Effector memory CD8-positive, alpha-beta T cell (primary cell): ENCODE measurements at regions not wholly inside any gene's neighbourhood (a gene's known extent, or its start where the extent isn't known, plus 50 kb on each side); places are given as distances from the start of the nearest gene placed in this dataset.

ENCODE experiments used
- ATAC-seq: fragments of 150-1000 bp; cut with Tn5 transposase; replicated peaks from 2 replicates; pipeline ENCODE4 v1.10.0; 2021; ENCODE audit warnings: mild to moderate bottlenecking, moderate library complexity
- DNase-seq, 3 experiments: peaks; one replicate each; pipeline ENCODE4 v3.0.0; 2021
- H3K27ac Mint-ChIP-seq, 2 donors: one replicate each; pipeline ENCODE4 v1.8.0; 2022; ENCODE audit warnings: mild to moderate bottlenecking in 2 of 2, mixed read lengths in 2 of 2, moderate library complexity in 2 of 2
- H3K27me3 Mint-ChIP-seq, 2 donors: one replicate each; pipeline ENCODE4 v1.8.0; 2022; ENCODE audit warnings: mixed read lengths in 2 of 2
- H3K36me3 Mint-ChIP-seq: one replicate; pipeline ENCODE4 v1.8.0; 2022; ENCODE audit warnings: mild to moderate bottlenecking, moderate library complexity, mixed read lengths; ENCODE audit not compliant: insufficient read depth
- H3K4me1 Mint-ChIP-seq, 2 donors: one replicate each; pipeline ENCODE4 v1.8.0; 2022; ENCODE audit warnings: low read depth in 2 of 2, mixed read lengths in 2 of 2
- H3K4me3 Mint-ChIP-seq, 2 donors: one replicate each; pipeline ENCODE4 v1.8.0; 2022; ENCODE audit warnings: mild to moderate bottlenecking in 2 of 2, mixed read lengths in 2 of 2, moderate library complexity in 2 of 2
- H3K9me3 Mint-ChIP-seq, 2 donors: one replicate each; pipeline ENCODE4 v1.8.0; 2022; ENCODE audit warnings: mixed read lengths in 2 of 2

- Mint-ChIP-seq H3K27ac (no peak overlapping the region), H3K27me3 (peaks cover 21 to 29% of the 10 kb centered on the region in 2 donors), H3K9me3 (peaks cover 0 to 3% of the 10 kb centered on the region in 2 donors)
These were observed 88.0 kb upstream of the IQSEC1 start for GRCh38 chr3:13161021-13161759.

GRCh38 chr3:13160619-13161018 lies 87.4 kb upstream of the IQSEC1 start:
- Mint-ChIP-seq H3K4me1 (peaks cover 0 to 6% of the 10 kb centered on the region in 2 donors), H3K27ac (no peak overlapping the region), H3K36me3 (no peaks in the 10 kb centered on the region), H3K9me3 (peaks cover 0 to 4% of the 10 kb centered on the region in 2 donors), H3K27me3 (peaks cover 21 to 29% of the 10 kb centered on the region in 2 donors), H3K4me3 (no peak overlapping the region)
- no peak for ATAC-seq
- DNase-seq, result no peak

More at GRCh38 chr3:13161021-13161759, 88.0 kb upstream of the IQSEC1 start:
- ATAC-seq (no peak), DNase-seq (no peak)
- Mint-ChIP-seq H3K4me3 (no peak overlapping the region), H3K36me3 (no peaks in the 10 kb centered on the region), H3K4me1 (peaks cover 0 to 6% of the 10 kb centered on the region in 2 donors)

DNA sequence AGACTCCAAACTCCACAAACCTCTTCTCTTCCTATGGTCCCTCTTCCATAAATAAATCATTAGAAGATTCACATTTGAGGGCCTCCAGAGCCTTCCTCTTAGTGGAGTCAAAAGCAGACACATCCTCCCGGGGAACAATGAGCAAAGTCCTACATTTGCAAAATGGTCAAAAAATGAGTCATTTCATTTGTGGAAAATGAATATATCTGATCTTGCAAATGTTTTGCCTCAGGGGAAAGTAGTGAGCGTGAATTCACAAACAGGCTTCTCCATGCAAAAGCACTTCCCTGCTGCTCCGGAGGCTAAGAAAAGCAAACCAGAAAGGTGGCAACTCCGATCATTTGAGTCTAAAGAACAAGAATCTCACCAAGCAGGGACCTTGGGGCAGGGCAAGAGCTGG lies 86.7 kb upstream of the IQSEC1 start:
- Mint-ChIP-seq H3K27me3 (peaks cover 21 to 29% of the 10 kb centered on the region in 2 donors), H3K4me3 (no peak overlapping the region), H3K4me1 (peaks cover 0 to 3% of the 10 kb centered on the region in 2 donors), H3K36me3 (no peaks in the 10 kb centered on the region), H3K27ac (no peak overlapping the region), H3K9me3 (peaks cover 0 to 7% of the 10 kb centered on the region in 2 donors)
- ATAC-seq (no peak), DNase-seq (no peak)

GRCh38 chr3:13158871-13159270 lies 85.6 kb upstream of the IQSEC1 start:
- H3K27ac Mint-ChIP-seq, result no peak overlapping the region
- DNase-seq, result no peak
- peaks cover 22 to 29% of the 10 kb centered on the region in 2 donors for H3K27me3 Mint-ChIP-seq
- no peak overlapping the region for H3K4me3 Mint-ChIP-seq
- ATAC-seq, result no peak
- H3K36me3 Mint-ChIP-seq, result no peaks in the 10 kb centered on the region
- H3K4me1 Mint-ChIP-seq, result peaks cover 0 to 3% of the 10 kb centered on the region in 2 donors
- peaks cover 0 to 7% of the 10 kb centered on the region in 2 donors for H3K9me3 Mint-ChIP-seq

GRCh38 chr3:13158408-13158807 lies 85.2 kb upstream of the IQSEC1 start:
- H3K27ac Mint-ChIP-seq, result no peak overlapping the region
- DNase-seq (no peak), ATAC-seq (no peak)
- peaks cover 0 to 2% of the 10 kb centered on the region in 2 donors for H3K4me1 Mint-ChIP-seq
- H3K4me3 Mint-ChIP-seq, result no peak overlapping the region
- peaks cover 0 to 7% of the 10 kb centered on the region in 2 donors for H3K9me3 Mint-ChIP-seq
- peaks cover 24 to 33% of the 10 kb centered on the region in 2 donors for H3K27me3 Mint-ChIP-seq
- H3K36me3 Mint-ChIP-seq, result no peaks in the 10 kb centered on the region

DNA sequence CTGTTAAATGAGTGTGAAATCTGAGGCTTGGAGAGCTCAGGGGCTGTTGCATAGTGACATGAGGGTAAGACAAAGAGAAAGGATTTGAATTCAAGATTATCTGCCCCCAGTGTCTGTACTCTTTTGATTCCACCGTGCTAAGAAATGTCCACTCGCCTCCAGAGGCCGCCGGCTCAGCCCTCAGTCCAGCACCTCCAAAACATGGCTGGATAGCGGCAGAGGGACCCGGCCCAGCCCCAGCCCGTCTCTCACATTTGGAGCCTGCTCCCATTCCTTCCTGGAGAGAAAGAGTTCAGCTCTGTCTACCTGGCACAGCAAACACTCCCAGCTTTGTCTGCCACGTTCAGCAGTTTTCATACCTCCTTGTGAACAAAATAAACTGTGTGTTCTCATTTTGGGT lies 84.8 kb upstream of the IQSEC1 start:
- Mint-ChIP-seq H3K4me3 (no peak overlapping the region), H3K36me3 (no peaks in the 10 kb centered on the region), H3K27me3 (peaks cover 22 to 29% of the 10 kb centered on the region in 2 donors), H3K27ac (no peak overlapping the region), H3K9me3 (peaks cover 0 to 7% of the 10 kb centered on the region in 2 donors), H3K4me1 (no peaks in the 10 kb centered on the region)
- no peak for DNase-seq
- ATAC-seq, result no peak

GRCh38 chr3:13152826-13153710 lies 79.8 kb upstream of the IQSEC1 start:
- peaks cover 9 to 10% of the 10 kb centered on the region in 2 donors for H3K27me3 Mint-ChIP-seq
- H3K27ac Mint-ChIP-seq, result no peak overlapping the region
- H3K36me3 Mint-ChIP-seq, result peaks cover 2% of the 10 kb centered on the region
- peaks cover 0 to 7% of the 10 kb centered on the region in 2 donors for H3K9me3 Mint-ChIP-seq
- no peak overlapping the region for H3K4me3 Mint-ChIP-seq
- DNase-seq, result no peak
- no peak for ATAC-seq
- peaks cover 6% of the 10 kb centered on the region in 2 donors for H3K4me1 Mint-ChIP-seq

DNA sequence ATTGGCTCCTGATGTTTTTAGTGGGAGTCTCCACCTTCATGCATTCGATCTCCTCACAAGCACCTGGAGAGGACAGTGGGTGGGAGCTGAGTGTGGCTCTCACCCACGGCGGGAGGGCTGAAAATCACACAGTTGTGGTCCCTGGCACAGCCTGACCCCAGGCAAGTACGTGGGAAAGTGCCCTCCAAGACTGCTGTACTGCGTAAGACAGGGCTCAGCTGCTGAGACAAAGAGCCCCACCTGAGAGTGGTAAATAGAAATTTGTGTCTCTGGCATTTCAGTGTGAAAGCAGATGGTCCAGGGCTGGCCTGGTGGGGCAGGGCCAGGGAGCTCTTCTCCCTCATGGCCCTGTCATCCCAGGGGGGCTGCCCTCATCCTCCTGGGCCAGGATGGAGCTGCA lies 77.4 kb upstream of the IQSEC1 start:
- Mint-ChIP-seq H3K36me3 (peaks cover 2% of the 10 kb centered on the region), H3K27me3 (peaks cover 5 to 9% of the 10 kb centered on the region in 2 donors), H3K4me3 (no peak overlapping the region), H3K4me1 (peaks cover 6% of the 10 kb centered on the region in 2 donors), H3K27ac (no peak overlapping the region), H3K9me3 (peaks cover 0 to 2% of the 10 kb centered on the region in 2 donors)
- no peak for ATAC-seq
- DNase-seq, result no peak

- peaks cover 6% of the 10 kb centered on the region in 2 donors for H3K4me1 Mint-ChIP-seq
- peaks cover 2% of the 10 kb centered on the region for H3K36me3 Mint-ChIP-seq
- ATAC-seq (no peak), DNase-seq (no peak)
- no peaks in the 10 kb centered on the region for H3K9me3 Mint-ChIP-seq
- H3K4me3 Mint-ChIP-seq, result peak overlapping the region; percentile 69 to 82
- peak overlapping the region; percentile 60 to 94 for H3K27ac Mint-ChIP-seq
- peaks cover 5 to 9% of the 10 kb centered on the region in 2 donors for H3K27me3 Mint-ChIP-seq
These were observed 76.3 kb upstream of the IQSEC1 start for GRCh38 chr3:13149330-13150108.

- Mint-ChIP-seq H3K36me3 (peaks cover 2% of the 10 kb centered on the region), H3K4me3 (no peak overlapping the region), H3K9me3 (no peaks in the 10 kb centered on the region), H3K27ac (peak overlapping the region in 1 of 2 donors; percentile 19), H3K27me3 (peaks cover 4 to 6% of the 10 kb centered on the region in 2 donors), H3K4me1 (peaks cover 6% of the 10 kb centered on the region in 2 donors)
- DNase-seq (no peak), ATAC-seq (no peak)
These were observed 75.5 kb upstream of the IQSEC1 start for GRCh38 chr3:13148561-13149329.

GRCh38 chr3:13148126-13148525 lies 74.9 kb upstream of the IQSEC1 start:
- Mint-ChIP-seq H3K27ac (peak overlapping the region in 1 of 2 donors; percentile 19), H3K36me3 (peaks cover 2% of the 10 kb centered on the region), H3K9me3 (no peaks in the 10 kb centered on the region), H3K27me3 (peaks cover 3 to 4% of the 10 kb centered on the region in 2 donors), H3K4me3 (no peak overlapping the region), H3K4me1 (peaks cover 6% of the 10 kb centered on the region in 2 donors)
- DNase-seq (no peak), ATAC-seq (no peak)

GRCh38 chr3:13147344-13147743 lies 74.1 kb upstream of the IQSEC1 start:
- Mint-ChIP-seq H3K4me1 (peaks cover 6% of the 10 kb centered on the region in 2 donors), H3K4me3 (no peak overlapping the region), H3K27ac (no peak overlapping the region), H3K9me3 (no peaks in the 10 kb centered on the region), H3K27me3 (peaks cover 7 to 12% of the 10 kb centered on the region in 2 donors), H3K36me3 (peaks cover 2% of the 10 kb centered on the region)
- DNase-seq (no peak), ATAC-seq (no peak)
